ENCODE measurements at regions not wholly inside any gene's neighbourhood (a gene's known extent, or its start where the extent isn't known, plus 50 kb on each side); places are given as distances from the start of the nearest gene placed in this dataset.

- Mint-ChIP-seq H3K9me3 (no peaks in the 10 kb centered on the region), H3K27ac (no peak overlapping the region), H3K4me3 (no peak overlapping the region), H3K4me1 (ENCODE audit: low read depth) (no peaks in the 10 kb centered on the region), H3K27me3 (ENCODE audit: insufficient read depth) (peaks cover 2% of the 10 kb centered on the region), H3K36me3 (ENCODE audit: low read depth) (no peaks in the 10 kb centered on the region)
- intact Hi-C loops (cut with micrococcal nuclease) = no loop called here
- DNase-seq (ENCODE audit: low spot score) = no peak
Observed at GRCh38 chr2:120915670-120916069, 180.0 kb downstream of the GLI2 start.

GRCh38 chr2:120916446-120916845, 180.8 kb downstream of the GLI2 start:
- no peaks in the 10 kb centered on the region for H3K4me1 Mint-ChIP-seq (ENCODE audit: low read depth)
- H3K27me3 Mint-ChIP-seq (ENCODE audit: insufficient read depth) = peaks cover 2% of the 10 kb centered on the region
- no peak overlapping the region for H3K4me3 Mint-ChIP-seq
- no peak overlapping the region for H3K27ac Mint-ChIP-seq
- no peak for DNase-seq (ENCODE audit: low spot score)
- no peaks in the 10 kb centered on the region for H3K9me3 Mint-ChIP-seq
- intact Hi-C loops (cut with micrococcal nuclease) = no loop called here
- H3K36me3 Mint-ChIP-seq (ENCODE audit: low read depth) = no peaks in the 10 kb centered on the region

- H3K36me3 Mint-ChIP-seq (ENCODE audit: low read depth) = no peaks in the 10 kb centered on the region
- no peaks in the 10 kb centered on the region for H3K27me3 Mint-ChIP-seq (ENCODE audit: insufficient read depth)
- intact Hi-C loops (cut with micrococcal nuclease) = no loop called here
- H3K4me1 Mint-ChIP-seq (ENCODE audit: low read depth) = no peaks in the 10 kb centered on the region
- no peaks in the 10 kb centered on the region for H3K9me3 Mint-ChIP-seq
- no peak overlapping the region for H3K4me3 Mint-ChIP-seq
- no peak for DNase-seq (ENCODE audit: low spot score)
- H3K27ac Mint-ChIP-seq = no peak overlapping the region
Observed at GRCh38 chr2:120917886-120918285, 182.2 kb downstream of the GLI2 start.

GRCh38 chr2:120919216-120919615, 183.5 kb downstream of the GLI2 start:
- H3K27me3 Mint-ChIP-seq (ENCODE audit: insufficient read depth) = no peaks in the 10 kb centered on the region
- H3K4me3 Mint-ChIP-seq = no peak overlapping the region
- H3K9me3 Mint-ChIP-seq = no peaks in the 10 kb centered on the region
- H3K4me1 Mint-ChIP-seq (ENCODE audit: low read depth) = no peaks in the 10 kb centered on the region
- no peak for DNase-seq (ENCODE audit: low spot score)
- H3K27ac Mint-ChIP-seq = no peak overlapping the region
- intact Hi-C loops (cut with micrococcal nuclease) = no loop called here
- no peaks in the 10 kb centered on the region for H3K36me3 Mint-ChIP-seq (ENCODE audit: low read depth)

- Mint-ChIP-seq H3K36me3 (ENCODE audit: low read depth) (no peaks in the 10 kb centered on the region), H3K4me3 (no peak overlapping the region), H3K27me3 (ENCODE audit: insufficient read depth) (no peaks in the 10 kb centered on the region), H3K9me3 (no peaks in the 10 kb centered on the region), H3K4me1 (ENCODE audit: low read depth) (no peaks in the 10 kb centered on the region), H3K27ac (no peak overlapping the region)
- intact Hi-C loops (cut with micrococcal nuclease) = no loop called here
- DNase-seq (ENCODE audit: low spot score) = no peak
Observed at GRCh38 chr2:120919771-120920453, 184.2 kb downstream of the GLI2 start.

GRCh38 chr2:120920454-120921148, 184.9 kb downstream of the GLI2 start:
- H3K4me1 Mint-ChIP-seq (ENCODE audit: low read depth) = no peaks in the 10 kb centered on the region
- H3K36me3 Mint-ChIP-seq (ENCODE audit: low read depth) = no peaks in the 10 kb centered on the region
- no peak overlapping the region for H3K4me3 Mint-ChIP-seq
- no peak overlapping the region for H3K27ac Mint-ChIP-seq
- no peaks in the 10 kb centered on the region for H3K9me3 Mint-ChIP-seq
- H3K27me3 Mint-ChIP-seq (ENCODE audit: insufficient read depth) = no peaks in the 10 kb centered on the region
- intact Hi-C loops (cut with micrococcal nuclease) = no loop called here
- no peak for DNase-seq (ENCODE audit: low spot score)

- no peak for DNase-seq (ENCODE audit: low spot score)
- no peak overlapping the region for H3K27ac Mint-ChIP-seq
- no peaks in the 10 kb centered on the region for H3K9me3 Mint-ChIP-seq
- no peaks in the 10 kb centered on the region for H3K4me1 Mint-ChIP-seq (ENCODE audit: low read depth)
- no peaks in the 10 kb centered on the region for H3K36me3 Mint-ChIP-seq (ENCODE audit: low read depth)
- H3K4me3 Mint-ChIP-seq = no peak overlapping the region
- intact Hi-C loops (cut with micrococcal nuclease) = no loop called here
- no peaks in the 10 kb centered on the region for H3K27me3 Mint-ChIP-seq (ENCODE audit: insufficient read depth)
Observed at GRCh38 chr2:120921457-120921856, 185.8 kb downstream of the GLI2 start.

- no peak overlapping the region for H3K4me3 Mint-ChIP-seq
- DNase-seq (ENCODE audit: low spot score) = no peak
- no peaks in the 10 kb centered on the region for H3K9me3 Mint-ChIP-seq
- no peaks in the 10 kb centered on the region for H3K36me3 Mint-ChIP-seq (ENCODE audit: low read depth)
- intact Hi-C loops (cut with micrococcal nuclease) = no loop called here
- H3K4me1 Mint-ChIP-seq (ENCODE audit: low read depth) = no peaks in the 10 kb centered on the region
- H3K27ac Mint-ChIP-seq = no peak overlapping the region
- H3K27me3 Mint-ChIP-seq (ENCODE audit: insufficient read depth) = no peaks in the 10 kb centered on the region
Observed at GRCh38 chr2:120922571-120923332, 187.1 kb downstream of the GLI2 start.

GRCh38 chr2:120923426-120923825, 187.8 kb downstream of the GLI2 start:
- no peaks in the 10 kb centered on the region for H3K27me3 Mint-ChIP-seq (ENCODE audit: insufficient read depth)
- no peaks in the 10 kb centered on the region for H3K36me3 Mint-ChIP-seq (ENCODE audit: low read depth)
- no peak for DNase-seq (ENCODE audit: low spot score)
- H3K4me3 Mint-ChIP-seq = no peak overlapping the region
- no peaks in the 10 kb centered on the region for H3K4me1 Mint-ChIP-seq (ENCODE audit: low read depth)
- H3K9me3 Mint-ChIP-seq = no peaks in the 10 kb centered on the region
- no peak overlapping the region for H3K27ac Mint-ChIP-seq
- intact Hi-C loops (cut with micrococcal nuclease) = no loop called here

GRCh38 chr2:120924924-120925323, 189.3 kb downstream of the GLI2 start:
- Mint-ChIP-seq H3K9me3 (no peaks in the 10 kb centered on the region), H3K36me3 (ENCODE audit: low read depth) (no peaks in the 10 kb centered on the region), H3K27me3 (ENCODE audit: insufficient read depth) (no peaks in the 10 kb centered on the region), H3K4me3 (no peak overlapping the region), H3K4me1 (ENCODE audit: low read depth) (no peaks in the 10 kb centered on the region), H3K27ac (no peak overlapping the region)
- intact Hi-C loops (cut with micrococcal nuclease) = no loop called here
- no peak for DNase-seq (ENCODE audit: low spot score)

- H3K27me3 Mint-ChIP-seq (ENCODE audit: insufficient read depth) = no peaks in the 10 kb centered on the region
- H3K4me3 Mint-ChIP-seq = no peak overlapping the region
- no peaks in the 10 kb centered on the region for H3K9me3 Mint-ChIP-seq
- intact Hi-C loops (cut with micrococcal nuclease) = no loop called here
- DNase-seq (ENCODE audit: low spot score) = no peak
- no peaks in the 10 kb centered on the region for H3K4me1 Mint-ChIP-seq (ENCODE audit: low read depth)
- H3K27ac Mint-ChIP-seq = no peak overlapping the region
- H3K36me3 Mint-ChIP-seq (ENCODE audit: low read depth) = no peaks in the 10 kb centered on the region
Observed at GRCh38 chr2:120926463-120927264, 191.0 kb downstream of the GLI2 start.

GRCh38 chr2:120927265-120927628, 191.6 kb downstream of the GLI2 start:
- DNase-seq (ENCODE audit: low spot score) = no peak
- intact Hi-C loops (cut with micrococcal nuclease) = no loop called here
- no peak overlapping the region for H3K4me3 Mint-ChIP-seq
- H3K9me3 Mint-ChIP-seq = no peaks in the 10 kb centered on the region
- H3K36me3 Mint-ChIP-seq (ENCODE audit: low read depth) = no peaks in the 10 kb centered on the region
- H3K4me1 Mint-ChIP-seq (ENCODE audit: low read depth) = no peaks in the 10 kb centered on the region
- H3K27ac Mint-ChIP-seq = no peak overlapping the region
- H3K27me3 Mint-ChIP-seq (ENCODE audit: insufficient read depth) = no peaks in the 10 kb centered on the region

- intact Hi-C loops (cut with micrococcal nuclease) = no loop called here
- no peak for DNase-seq (ENCODE audit: low spot score)
- no peaks in the 10 kb centered on the region for H3K36me3 Mint-ChIP-seq (ENCODE audit: low read depth)
- H3K4me1 Mint-ChIP-seq (ENCODE audit: low read depth) = no peaks in the 10 kb centered on the region
- no peak overlapping the region for H3K27ac Mint-ChIP-seq
- no peaks in the 10 kb centered on the region for H3K9me3 Mint-ChIP-seq
- H3K27me3 Mint-ChIP-seq (ENCODE audit: insufficient read depth) = no peaks in the 10 kb centered on the region
- no peak overlapping the region for H3K4me3 Mint-ChIP-seq
Observed at GRCh38 chr2:120929829-120930228, 194.2 kb downstream of the GLI2 start.
